ENCODE measurements at regions not wholly inside any gene's neighbourhood (a gene's known extent, or its start where the extent isn't known, plus 50 kb on each side); places are given as distances from the start of the nearest gene placed in this dataset.
"Not testable (repeated sequence)": the region's sequence is repeated elsewhere in the genome, so short reads cannot be mapped to it uniquely, and the experiment has no call there.

DNA sequence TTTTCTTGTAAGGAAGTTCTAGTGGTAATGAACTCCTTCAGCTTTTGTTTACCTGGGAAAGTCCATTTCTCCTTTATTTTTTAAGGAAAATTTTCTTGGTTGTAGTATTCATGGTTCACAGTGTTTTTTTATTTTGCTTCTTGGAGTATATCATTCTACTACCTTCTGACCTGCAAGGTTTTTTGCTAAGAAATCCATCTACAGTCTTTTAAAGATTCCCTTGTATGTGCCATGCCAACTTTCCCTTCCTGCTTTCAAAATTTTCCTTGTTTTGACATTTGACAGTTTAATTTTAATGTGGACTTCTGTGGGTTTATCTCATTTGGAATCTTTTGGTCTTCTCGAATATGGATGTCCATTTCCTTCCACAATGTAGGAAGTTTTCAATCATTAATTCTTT, 855.6 kb downstream of the TBC1D32 start:
- DNase-seq = no peak

DNA sequence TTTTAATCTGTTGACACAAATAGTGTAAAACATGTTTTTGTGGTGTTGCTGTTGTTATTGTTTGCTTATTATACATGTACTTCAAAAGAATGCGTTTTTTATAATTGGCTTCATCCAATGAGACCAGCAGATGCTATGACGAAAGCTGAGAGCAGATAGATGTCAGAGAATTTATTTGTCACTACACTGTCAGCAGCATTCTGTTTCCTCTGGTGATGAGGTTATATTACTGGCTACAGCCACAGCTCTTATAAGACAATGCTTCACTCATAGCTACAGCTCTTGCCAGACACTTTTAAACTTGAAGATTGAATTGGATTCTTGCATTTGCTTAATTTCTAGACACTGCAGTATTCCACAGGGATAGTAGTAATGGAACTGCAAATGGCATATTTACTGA, 860.5 kb downstream of the TBC1D32 start:
- no peak for DNase-seq

DNA sequence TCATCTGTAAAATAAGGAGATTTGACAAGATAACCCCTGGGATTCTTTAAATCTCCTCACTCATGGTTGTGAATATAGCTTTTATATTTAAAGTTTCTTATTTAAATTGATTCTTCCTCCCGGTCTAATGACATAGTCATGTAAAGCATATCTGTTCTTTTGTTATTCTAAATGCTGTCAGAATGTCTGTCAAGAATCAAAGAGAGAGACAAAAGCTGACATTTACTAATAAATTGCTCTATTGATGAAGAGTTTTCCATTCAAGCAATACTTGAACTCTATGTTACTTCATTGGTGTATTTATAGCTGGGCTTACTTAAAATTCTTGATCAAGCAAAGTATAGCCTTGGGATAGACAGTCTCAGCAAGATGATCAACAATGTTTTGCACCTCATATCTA, 865.8 kb downstream of the TBC1D32 start:
- no peak for DNase-seq

DNA sequence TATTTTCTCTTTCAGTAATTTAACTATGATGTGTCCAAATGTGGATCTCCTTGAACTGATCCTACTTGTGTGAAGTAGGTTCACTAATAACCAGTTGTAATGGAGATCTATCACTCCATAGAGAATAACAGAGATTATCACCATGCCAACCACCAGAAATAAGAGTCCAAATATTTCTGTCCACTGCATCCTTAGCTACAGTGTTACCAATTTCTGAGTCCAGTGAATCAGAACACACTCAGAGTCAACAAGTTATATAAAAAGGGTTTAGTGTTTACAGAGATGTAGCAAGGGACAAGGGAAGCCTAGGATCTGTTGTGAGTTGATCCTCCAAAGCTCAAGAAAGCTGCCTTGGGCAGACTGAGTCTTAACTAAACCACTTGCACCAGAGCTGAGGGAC, 882.8 kb downstream of the TBC1D32 start:
- no peak for DNase-seq

DNA sequence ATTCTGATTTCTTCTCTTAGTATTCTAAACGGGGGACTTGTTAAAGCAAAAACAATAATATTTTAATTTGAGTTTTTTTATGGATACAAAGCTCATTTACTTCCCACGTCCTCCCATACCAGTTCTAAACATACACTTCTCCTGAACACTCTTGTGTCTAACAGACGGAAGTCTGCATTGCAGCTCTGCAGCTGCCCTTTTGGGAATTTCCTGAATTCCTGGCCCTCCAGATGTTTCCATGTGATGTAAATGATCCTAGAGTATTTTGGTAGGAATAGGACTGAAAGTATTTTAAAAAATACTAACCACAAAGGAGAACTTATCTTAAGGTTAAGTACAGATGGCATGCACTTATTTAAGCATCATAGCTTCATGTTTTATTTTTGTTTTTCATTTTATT, 886.7 kb downstream of the TBC1D32 start:
- no peak for DNase-seq

DNA sequence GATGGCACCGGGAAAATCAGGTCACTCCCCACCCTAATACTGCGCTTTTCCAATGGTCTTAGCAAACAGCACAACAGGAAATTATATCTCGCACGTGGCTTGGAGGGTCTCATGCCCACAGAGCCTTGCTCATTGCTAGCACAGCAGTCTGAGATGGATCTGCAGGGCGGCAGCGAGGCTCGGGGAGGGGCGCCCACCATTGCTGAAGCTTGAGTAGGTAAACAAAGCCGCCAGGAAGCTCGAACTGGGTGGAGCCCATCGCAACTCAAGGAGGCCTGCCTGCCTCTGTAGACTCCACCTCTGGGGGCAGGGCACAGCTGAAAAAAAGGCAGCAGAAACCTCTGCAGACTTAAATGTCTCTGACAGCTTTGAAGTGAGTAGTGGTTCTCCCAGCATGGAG, 901.4 kb downstream of the TBC1D32 start:
- not testable (repeated sequence) for DNase-seq

DNA sequence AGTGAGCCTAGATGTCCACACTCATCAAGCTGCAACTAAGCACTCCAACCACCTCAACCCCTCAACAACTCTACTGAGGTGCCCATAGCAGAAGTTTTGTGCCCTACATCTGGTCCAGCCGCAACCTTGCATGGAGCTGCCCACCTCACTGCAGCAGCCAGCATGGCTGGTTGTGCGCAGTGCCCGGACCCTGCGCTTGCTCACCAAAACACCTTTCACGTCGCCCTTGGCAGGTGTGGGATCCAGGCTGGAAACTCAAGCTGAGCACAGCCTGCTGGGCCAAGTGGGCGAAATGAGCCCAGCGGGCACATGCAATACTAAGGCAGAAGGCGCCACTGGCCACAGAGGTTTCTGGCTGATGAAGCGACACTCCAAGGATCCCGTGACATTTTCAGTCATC, 902.4 kb downstream of the TBC1D32 start:
- DNase-seq = no peak

DNA sequence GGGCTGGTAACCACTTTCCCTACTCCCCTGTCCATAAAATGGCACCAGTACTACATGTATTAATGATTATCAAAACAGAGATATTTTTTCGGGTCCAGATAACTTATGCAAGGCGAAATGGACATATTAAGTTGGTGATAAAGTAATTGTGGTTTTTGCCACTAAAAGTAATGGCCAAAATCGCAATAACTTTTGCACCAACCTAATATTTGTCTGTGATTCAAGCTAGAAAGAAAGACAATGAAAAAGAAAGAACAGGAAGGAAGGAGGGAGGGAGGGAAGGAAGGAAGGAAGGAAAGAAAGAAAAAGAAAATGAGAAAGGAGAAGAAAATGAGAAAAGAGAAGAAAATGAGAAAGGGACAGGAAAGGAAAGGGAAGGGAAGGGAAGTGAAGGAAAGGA, 922.9 kb downstream of the TBC1D32 start:
- no peak for DNase-seq

DNA sequence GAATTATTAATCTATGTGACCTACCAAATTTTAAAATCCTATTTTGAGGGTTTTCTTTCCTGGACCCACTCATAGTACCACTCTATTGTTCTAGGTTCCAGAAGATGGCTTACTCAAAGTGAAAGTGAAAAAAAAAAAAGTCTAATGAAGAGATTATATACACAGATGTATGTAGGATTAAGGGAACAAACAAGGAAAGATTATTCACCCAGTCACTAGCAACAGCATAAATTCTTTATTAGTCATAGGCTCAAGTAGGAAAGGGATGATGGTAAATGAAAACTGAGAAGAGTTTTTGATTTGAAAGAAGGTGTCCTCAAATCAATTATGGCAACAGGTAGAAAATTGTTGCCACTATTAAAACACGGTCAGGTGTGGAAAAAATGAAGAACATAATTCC, 923.7 kb downstream of the TBC1D32 start:
- DNase-seq = no peak

DNA sequence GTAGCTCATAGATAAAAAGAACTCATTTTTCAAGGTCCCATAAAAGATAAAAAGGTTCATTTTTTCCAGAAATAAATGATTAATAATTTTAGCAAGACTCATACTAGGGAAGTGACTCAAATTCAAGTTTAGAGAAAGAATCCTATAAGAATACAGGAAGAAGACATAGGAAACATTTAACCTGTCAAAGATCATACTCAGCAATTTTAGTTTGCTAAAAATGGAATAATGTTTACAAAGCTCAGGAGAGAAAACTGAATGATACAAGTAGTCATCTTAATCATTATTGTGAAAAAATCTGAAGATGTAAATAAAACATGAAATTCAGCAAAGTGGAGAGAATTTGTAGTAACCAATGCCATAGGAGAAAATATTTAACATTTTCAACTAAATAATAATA, 926.6 kb downstream of the TBC1D32 start:
- no peak for DNase-seq

DNA sequence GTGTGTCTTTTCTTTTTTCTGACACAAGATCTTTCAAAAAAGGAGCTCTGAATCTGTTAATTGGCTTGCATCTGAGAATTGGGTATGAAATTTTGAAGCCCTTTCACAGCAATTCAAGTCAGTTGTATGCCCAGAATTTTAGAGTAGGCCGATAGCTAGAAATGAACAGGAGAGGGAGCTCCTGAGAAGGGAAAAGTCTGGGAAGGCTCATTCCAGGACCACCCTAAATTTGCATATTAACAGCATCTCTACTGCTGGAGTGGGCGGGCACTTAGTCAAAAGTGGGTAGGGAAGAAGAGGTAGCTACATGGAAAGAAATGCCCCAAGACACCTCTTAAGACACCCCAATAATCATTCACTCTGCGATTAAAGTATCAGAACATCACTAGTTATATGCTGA, 928.3 kb downstream of the TBC1D32 start:
- DNase-seq = no peak

DNA sequence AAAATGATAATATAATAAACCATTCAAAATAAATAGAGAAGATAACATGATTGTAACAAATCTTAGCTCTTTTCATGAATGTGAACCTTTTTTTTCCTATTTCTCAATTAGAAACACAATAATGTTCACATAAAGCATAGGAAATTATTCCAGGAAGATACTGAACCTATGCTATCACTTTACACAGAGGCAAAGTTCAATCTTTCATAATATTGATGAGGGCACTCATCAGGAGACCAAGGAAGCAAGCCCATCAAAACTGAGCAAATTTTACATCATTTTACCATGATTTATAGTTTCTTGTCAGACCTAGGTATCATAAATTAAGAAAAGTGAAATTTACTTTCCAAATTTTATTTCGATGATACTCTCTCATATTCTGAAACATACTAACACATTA, 938.5 kb downstream of the TBC1D32 start:
- DNase-seq = no peak

DNA sequence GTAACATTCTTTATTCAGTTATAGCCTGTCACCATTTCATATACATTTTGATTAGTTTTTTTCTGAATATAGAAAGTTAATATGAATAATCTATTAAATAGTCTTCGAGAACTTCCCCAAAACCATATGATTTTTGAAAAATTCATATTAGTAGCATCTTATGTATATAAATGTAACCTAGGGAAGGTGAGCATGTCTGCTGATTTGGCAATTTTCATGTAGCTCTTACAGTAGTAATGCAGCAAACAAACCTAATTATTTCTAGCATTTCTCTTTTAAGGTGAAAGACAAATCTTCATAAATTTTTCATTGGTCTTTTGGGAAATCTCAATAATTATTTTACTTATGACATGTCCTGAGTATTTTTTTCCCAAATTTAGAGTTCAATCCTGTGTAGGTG, 939.0 kb downstream of the TBC1D32 start:
- no peak for DNase-seq

DNA sequence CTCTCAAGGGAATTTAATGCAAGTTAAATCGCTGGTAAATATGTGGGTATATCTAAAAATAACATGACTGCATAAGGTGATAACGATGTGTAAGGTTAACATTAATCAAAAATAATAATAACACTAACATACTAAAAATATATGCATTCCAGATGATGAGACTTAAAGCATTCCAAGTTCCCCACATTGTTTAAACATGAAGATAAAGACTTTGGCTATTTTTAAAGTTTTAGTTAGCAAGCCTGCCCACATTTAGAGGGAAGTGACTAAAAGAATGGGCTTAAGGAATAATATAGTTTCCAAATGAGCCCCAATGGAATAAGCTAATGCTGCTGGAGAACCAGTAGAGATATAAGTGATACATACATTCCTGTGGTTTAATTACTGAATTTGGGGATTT, 941.3 kb downstream of the TBC1D32 start:
- DNase-seq = no peak

DNA sequence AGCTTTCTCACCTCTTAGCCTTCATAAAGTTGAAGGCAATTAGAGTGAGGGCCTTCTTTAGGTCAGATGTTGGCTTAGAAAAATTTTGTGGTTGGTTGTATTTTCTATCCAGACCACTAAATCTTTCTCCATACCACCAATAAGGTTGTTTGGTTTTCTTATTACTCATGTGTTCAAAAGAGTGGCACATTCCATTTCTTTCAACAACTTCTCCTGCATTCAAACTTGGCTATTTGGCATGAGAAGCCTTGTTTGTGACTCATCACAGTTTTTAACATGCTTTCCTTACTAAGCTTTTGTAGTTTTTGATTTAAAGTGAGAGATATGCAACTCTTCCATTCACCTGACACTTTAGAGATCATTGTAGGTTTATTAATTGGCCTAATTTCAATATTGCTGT, 949.6 kb downstream of the TBC1D32 start:
- no peak for DNase-seq

DNA sequence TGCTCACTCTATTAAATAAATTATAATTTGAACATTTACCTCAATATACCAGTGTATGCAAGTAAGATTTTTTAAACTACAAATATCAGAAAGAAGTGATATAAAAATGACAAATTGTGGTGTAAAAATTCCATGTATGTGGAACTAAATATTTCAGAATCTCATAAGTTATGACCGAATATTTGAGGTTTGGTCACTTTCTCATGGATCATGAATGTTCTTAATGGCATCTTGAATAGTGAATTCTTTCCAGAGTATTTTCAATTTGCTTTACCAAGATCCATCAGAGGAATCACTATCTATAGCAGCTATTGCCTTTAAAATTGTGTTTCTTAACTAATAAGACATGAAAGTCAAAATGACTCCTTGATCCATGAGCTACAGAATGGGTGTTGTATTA, 950.6 kb downstream of the TBC1D32 start:
- no peak for DNase-seq

DNA sequence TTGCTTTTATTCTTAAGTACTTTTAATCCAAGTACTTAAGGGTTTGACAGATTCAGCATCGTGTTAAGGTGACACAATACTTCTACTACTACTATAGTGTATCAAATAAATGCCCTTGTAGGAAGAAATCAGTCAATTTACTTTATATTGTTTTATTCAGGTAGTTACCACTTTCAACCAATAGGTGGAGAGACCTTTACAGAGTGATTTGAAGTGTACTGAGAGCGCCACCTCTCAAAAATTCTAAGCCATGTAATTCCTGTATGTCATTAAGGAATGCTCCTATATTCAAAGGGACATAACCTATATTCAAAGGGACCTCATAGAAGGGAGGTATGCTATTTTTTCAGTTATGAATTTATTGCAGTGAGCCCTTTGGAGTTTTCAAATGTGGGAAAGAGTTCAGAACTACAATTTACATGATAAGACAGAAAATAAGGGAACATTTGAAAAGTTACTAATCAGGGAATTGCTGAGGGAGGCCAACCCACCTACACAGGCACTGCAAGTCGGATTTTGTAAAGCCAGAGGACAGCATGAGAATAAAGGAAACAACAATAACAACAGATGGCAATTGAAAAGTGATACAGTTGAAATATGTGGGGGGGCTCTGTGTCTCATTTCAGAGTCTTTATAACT, 955.6 kb downstream of the TBC1D32 start:
- no peak for DNase-seq

DNA sequence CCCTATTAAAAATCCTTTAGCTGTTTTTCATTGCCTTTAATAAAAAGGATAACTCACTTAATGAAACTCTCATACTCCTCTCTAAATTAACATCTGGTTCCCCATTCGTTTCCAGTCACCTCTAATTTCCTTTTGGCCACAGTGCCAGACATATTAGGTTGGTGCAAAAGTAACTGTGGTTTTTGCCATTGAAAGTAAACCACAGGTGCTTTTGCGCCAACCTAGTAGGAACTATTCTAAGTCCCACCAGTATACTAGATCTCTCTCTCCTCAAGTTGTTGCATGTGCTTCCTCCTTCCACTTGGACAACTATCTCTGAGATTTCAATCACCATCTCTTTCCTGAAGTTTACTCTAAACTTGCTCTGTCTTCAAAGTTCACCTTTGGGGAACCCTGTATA, 961.1 kb downstream of the TBC1D32 start:
- DNase-seq = no peak

DNA sequence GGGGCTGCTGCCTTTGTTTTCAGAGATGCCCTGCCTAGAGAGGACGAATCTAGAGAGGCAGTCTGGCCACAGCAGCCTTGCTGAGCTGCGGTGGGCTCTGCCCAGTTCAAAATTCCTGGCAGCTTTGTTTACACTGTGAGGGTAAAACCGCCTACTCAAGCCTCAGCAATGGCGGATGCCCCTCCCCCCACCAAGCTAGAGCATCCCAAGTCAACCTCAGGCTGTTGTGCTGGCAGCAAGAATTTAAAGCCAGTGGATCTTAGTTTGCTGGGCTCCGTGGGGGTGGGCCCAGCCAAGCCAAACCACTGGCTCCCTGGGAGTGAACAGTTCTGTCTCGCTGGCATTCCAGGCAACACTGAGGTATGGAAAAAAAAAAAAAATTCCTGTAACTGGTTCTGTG, 970.9 kb downstream of the TBC1D32 start:
- DNase-seq = no peak

DNA sequence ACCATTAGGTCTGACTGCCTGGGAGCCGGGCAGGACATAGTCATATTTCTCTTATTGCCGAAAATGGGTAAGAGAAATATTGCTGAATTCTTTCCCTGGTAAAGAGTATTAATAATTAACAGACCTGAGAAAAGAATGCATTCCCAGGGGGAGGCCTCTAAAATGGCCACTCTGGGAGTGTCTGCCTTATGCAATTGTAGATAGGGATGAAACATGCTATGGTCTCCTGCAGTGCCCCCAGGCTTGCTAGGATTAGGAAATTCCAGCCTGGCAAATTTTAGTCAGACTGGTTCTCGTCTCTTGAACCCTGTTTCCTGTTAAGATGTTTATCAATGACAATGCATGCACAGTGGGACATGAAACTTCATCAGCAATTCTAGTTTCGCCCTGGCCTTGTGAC, 975.7 kb downstream of the TBC1D32 start:
- not testable (repeated sequence) for DNase-seq

DNA sequence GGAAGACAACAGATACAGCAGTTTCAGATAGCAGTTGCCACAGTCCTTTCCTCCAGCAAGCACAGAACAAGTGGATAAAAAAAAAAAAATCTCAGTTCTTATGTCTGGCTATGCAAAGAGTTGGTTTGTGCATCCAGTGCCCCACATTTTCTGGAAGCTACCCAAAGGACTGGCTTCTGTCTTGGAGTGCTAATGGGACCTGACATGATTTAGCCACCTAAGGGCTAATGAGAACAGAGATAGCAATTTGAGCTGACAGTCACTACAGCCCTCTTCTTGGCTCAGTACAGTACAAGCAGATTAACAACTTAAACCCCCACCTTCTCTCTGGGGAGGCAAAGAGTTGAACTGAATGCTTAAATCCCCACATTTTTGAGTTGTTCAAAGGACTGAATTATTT, 976.8 kb downstream of the TBC1D32 start:
- DNase-seq = no peak

DNA sequence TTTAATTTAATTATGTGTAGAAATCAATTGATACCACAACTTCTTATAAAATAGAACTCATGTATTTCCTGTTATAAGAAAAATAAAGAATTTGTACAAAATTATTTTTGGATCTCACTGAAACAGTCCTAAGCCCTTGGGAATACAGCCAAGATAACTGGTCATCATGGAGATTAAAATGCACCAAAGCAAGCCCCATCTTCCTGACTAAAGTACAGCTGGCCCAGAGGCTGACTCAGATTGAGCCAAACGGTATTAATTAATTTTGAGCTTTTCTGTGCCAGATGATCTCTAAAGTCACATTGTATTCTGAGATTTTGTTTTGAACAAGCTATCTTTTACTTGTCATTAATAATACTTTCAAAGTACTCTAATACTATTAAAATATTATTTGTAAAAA, 978.5 kb downstream of the TBC1D32 start:
- DNase-seq = no peak

DNA sequence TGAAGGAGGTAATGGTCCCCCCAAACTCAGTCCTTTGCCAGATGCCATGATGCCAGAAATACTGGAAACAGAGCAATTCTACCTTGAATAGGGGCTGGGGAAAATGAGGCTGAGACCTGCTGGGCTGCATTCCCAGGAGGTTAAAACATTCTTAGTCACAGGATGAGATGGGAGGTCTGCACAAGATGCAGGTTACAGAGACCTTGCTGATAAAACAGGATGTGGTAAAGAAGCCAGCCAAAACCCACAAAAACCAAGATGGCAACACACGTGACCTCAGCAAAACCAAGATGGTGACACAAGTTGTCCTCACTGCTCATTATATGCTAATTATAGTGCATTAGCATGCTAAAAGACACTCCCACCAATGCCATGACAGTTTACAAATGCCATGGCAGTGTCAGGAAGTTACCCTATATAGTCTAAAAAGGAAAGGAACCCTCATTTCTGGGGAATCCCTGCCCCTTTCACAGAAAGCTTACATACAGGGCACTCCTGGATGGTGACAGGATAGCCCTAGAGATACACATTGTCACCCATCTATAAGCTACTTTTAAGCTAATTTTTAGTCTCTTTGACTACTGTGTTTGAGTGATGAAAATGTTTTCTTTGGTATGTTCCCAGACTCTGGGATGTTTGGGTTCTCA, 979.7 kb downstream of the TBC1D32 start:
- no peak for DNase-seq

DNA sequence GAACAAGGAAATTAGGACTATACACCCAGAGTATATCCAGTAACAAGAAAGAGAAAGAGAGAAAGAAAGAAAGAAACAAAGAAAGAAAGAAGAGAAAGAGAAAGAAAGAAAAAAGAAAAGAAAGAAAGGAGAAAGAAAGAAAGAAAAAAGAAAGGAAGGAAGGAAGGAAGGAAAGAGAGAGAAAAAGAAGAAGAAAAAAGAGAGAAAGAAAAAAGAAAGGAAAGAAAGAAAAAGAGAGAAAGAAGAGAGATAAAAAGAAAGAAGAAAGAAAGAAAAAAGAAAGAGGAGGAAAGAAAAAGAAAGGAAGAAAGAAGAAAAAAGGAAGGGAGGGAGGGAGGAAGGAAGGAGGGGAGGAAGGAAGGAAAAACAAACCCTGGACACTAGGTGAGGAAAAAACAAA, 981.8 kb downstream of the TBC1D32 start:
- no peak for DNase-seq

DNA sequence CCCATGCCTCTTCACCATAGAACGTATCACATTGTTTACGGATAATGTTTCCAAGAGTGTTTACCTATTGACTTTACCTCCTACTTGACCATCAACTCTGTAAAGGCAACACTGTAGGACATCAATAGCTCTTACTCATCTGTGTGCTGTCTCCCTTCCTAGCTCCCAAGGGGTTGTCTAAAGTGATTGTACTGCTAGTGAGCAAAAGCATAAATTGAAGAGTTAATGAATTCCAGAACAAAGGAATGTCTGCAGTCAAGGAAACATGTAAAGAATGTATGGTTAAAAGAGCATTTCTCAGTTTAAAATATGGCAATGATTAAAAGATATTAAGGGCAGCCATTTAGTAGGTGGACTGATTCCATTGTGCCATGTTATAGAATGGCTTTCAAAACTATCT, 985.4 kb downstream of the TBC1D32 start:
- DNase-seq = no peak

Measured in inflammatory macrophage treated with lipopolysaccharide for 4 hours (primary cell).